HS-5 (cell line): ENCODE measurements at regions not wholly inside any gene's neighbourhood (a gene's known extent, or its start where the extent isn't known, plus 50 kb on each side); places are given as distances from the start of the nearest gene placed in this dataset.

Experiments
- DNase-seq: peaks from one replicate; pipeline ENCODE4 v3.0.0-alpha.2; 2012; ENCODE audit warnings: low read depth

- peak; percentile 97 for DNase-seq
Measured at GRCh38 chr1:87224201-87224600, 104.5 kb upstream of the LMO4 start.

- no peak for DNase-seq
Measured at GRCh38 chr1:87225171-87225570, 103.5 kb upstream of the LMO4 start.

DNA sequence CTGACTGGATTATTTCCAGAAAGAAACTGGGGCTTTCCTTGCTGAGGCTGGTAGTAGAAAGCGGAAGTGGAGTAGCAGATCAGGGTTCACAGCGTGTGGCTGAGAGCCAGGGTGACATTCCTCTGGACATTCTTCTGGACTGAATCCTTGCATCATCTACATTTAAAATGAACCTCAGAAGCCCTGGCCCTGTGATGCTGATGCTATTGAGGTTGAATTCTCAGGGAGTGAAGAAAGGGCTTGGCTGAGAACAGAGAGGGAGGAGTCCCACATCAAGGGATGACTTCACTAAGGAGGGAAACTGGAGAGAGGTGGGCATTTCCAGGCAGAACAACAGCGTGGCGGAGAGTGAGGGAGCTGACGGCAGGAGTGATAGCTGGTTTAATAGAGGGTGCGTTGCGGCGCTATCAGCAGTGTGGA, 102.3 kb upstream of the LMO4 start:
- peak; percentile 99 for DNase-seq

DNA sequence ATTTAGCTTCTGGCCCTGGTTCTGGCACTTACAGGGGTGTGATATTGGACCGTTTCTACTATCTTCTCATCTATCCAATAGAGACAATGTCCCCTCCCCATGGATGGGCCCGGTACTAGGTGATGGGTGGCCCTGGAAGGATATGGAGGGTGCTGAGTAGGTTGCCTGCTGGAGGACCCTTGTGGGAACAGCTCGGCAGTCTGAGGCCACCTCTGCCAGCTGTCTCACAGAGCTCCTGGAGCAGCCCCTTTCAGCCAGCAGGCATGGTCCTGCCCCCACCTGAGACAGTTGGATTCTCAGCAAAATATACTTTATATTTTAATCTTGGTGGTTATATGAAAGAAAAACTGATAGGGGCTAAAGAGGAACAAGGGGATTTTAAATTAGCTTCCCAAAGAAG, 101.0 kb upstream of the LMO4 start:
- no peak for DNase-seq

DNA sequence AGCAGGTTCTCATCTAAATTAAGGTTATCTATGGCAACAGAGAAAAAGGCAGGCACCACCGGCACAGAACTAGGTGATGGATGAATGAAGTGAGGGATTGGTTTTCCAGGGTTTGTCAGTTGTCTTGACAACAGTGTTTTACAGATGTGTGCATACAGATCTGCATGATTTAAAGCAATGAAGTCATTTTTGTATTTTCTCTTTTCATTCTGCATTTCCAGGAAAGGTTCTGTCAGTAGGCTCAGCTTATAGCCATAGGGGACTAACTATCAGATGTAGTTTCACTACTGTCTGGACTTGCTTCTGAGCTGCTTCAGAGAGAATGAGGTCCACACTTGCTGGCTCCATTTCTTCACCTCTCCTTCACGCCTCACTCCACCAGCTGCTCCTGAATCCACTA, 98.2 kb upstream of the LMO4 start:
- DNase-seq = no peak

- no peak for DNase-seq
Measured at GRCh38 chr1:87231703-87232367, 96.8 kb upstream of the LMO4 start.

GRCh38 chr1:87236585-87236984, 92.1 kb upstream of the LMO4 start:
- no peak for DNase-seq

DNA sequence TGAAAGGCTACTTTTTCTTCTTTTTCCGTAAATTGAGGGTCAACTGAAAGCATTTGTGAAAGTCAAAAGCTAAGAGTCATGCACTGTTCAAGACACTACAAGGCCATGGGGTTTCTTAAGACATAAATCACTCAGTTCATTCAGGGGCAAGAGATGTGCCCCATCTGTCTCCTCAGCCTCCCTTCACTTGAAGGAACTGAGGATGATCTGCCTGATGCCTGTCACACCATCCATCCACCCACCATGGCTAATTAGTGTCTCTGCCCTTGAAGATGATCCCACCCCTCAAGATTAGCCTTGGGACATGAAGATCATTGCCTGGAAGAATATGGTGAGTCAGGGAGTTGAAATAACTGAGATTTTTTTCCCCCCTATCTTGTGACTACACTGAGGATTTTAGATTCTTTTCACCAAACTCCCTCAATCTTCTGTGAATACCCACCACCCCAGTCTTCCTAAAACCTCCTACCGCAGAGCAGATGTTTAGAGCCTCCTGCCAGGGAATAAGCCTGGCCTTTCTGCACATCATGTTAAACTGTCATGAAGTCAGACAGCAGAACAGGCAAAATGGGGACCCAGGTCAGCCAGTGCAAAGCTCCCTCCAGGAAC, 88.6 kb upstream of the LMO4 start:
- no peak for DNase-seq

DNA sequence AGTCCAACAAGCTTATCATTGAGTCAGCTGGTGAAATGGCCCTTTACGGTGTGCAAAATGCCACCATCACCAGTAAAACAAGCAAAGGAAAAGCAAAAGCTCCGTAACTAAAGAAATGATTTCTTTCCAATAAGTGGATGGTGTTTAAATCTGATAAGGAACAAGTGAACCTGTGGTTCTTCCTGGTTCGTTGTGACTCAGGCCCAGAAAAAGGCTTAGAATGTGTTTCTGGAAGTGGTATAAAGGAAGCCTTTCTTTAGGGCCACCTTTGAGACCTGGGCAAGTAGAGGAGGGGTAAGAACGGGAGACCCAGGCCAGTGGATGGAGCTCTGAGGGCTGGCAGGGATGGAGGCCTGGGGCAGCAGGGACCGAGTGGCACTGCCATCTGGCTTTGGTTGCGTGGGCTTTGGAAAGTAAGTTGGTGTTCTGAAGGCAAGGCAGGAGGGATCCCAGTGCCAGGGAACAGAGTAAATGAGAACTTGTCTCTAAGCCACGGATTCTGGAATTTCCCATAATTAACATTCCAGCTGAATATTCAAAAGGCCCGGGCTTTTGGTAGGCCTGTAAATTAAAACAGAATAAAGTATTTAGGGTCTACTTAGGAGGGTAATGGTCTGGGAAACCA, 87.9 kb upstream of the LMO4 start:
- no peak for DNase-seq

- DNase-seq = no peak
Measured at GRCh38 chr1:87242445-87243185, 86.1 kb upstream of the LMO4 start.

GRCh38 chr1:87243573-87243972, 85.1 kb upstream of the LMO4 start:
- DNase-seq = no peak

DNA sequence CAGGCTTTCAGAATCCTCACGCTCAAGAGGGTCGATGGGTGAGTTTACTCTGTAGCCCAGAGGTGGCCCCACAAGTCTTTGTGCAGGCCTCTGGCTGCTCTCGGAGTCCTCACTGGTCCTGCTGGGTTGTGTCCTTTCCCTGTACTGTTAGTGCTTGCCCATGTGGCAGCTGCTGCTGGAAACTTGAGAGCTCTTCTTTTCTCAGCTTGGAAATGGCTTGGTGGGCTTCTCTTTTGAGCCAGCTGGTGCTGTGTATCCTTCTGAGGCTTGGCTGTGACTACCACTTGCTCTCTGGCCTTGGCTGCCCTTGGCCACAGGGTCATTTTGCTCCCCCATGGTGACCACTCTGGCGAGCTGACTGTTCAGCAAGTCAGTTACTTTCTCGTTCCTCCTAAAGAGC, 82.2 kb upstream of the LMO4 start:
- DNase-seq = no peak

GRCh38 chr1:87249803-87250202, 78.9 kb upstream of the LMO4 start:
- no peak for DNase-seq

- DNase-seq = no peak
Measured at GRCh38 chr1:87250336-87250735, 78.3 kb upstream of the LMO4 start.

GRCh38 chr1:87252406-87252805, 76.3 kb upstream of the LMO4 start:
- peak; percentile 94 for DNase-seq

DNA sequence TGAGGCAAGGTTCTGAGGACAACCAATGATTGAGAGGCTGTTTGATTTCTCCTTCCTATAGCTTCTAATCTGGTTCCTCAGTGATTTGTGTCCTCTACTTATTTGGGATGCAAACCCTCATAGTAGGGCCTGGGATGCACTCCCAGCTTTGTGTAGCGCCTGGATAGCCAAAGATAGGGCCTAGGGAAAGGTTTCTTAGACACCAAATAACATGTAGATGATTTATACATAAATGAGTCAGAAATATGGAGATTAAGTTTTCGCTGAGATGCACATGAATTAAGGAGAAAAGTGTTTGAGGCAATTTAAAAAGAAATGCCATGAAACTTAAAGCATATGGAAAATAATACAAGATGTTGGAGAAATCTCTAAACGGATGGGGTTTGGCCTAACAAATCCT, 66.0 kb upstream of the LMO4 start:
- no peak for DNase-seq

- DNase-seq = no peak
Measured at GRCh38 chr1:87263281-87263680, 65.4 kb upstream of the LMO4 start.

DNA sequence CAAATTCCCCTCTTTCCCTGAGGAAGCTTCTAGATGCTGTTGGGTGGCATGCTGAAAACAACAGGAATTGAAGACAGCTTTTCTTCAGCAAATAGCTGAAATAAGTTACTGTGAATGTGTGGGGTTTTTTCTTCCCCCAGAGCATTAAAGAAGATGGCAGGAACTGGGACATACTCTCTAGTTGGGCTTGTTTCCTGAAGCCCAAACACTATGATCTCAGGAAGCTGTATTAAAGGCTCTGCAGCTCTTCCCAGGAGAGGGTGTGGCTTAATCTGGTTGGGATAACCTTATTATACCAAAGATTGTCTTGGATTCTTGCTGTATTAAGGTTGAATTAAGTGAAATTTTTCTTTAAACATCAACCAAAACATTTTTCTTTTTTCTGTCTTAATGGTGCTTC, 64.9 kb upstream of the LMO4 start:
- DNase-seq = no peak

GRCh38 chr1:87264976-87265375, 63.7 kb upstream of the LMO4 start:
- DNase-seq = no peak

GRCh38 chr1:87265786-87266185, 62.9 kb upstream of the LMO4 start:
- no peak for DNase-seq

DNA sequence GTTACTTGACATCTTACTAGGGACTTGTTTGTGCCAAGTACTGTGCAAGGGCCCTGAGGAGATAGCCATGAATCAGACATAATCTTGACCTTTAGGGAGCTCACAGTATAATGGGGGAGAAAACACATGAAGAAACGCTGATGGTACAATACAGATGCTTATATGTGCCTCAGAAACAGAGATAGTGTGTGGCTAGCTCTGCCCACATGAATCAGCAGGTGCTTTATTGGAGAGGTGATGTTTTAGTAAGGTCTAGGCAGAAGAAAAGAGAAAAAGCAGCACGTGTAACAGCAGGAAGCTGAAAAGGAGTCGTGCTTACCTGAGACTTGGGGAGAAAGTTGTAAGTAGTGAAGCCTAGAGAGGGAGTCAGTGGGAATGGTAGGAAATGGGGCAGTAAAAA, 60.6 kb upstream of the LMO4 start:
- DNase-seq = no peak

- DNase-seq = no peak
Measured at GRCh38 chr1:87269921-87270320, 58.8 kb upstream of the LMO4 start.

DNA sequence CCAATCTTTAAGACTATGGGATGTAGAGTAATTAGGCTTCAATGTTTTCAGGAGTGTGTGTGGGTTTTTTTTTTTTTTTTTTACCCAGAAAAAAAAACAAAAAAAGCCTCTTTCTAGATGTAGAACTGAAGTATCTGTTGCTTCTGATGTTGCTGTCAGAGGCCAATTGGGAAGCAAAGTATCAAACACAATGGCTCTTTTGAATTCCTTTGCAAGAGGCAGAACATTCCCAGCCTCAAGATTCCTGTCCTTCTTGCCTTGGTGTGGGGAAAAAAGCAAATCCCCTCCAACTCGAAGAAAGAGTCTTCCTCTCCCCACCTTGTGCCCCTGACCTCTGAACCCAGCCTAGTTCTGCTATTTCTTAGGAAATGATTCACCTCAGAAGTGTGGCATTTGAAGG, 55.4 kb upstream of the LMO4 start:
- DNase-seq = no peak
